GM12878 (cell line): ENCODE measurements at regions not wholly inside any gene's neighbourhood (a gene's known extent, or its start where the extent isn't known, plus 50 kb on each side); places are given as distances from the start of the nearest gene placed in this dataset.

Experiments used
- ATAC-seq: fragments of 200-7000 bp; cut with Tn5 transposase; 3 replicates; pipeline ENCODE4 v1.9.1; 2020; ENCODE audit warnings: mild to moderate bottlenecking, moderate library complexity
- BruUV-seq: library from RNA; stranded (reverse); fragments of 400-500 nt; replicated peaks from 2 replicates; lab custom pipeline; 2021; lab: Mats Ljungman, UMichigan
- CTCF ChIA-PET: fragments of 300-600 bp; sonication (Branson Sonifier 250); formaldehyde crosslinking; extraction: SDS; loops from one replicate; lab custom pipeline; 2021; ENCODE audit warnings: inconsistent platforms; lab: Yijun Ruan, JAX
- POLR2A ChIA-PET: fragments of 350-600 bp; formaldehyde crosslinking; extraction: SDS; loops from one replicate; lab custom pipeline; 2021; ENCODE audit warnings: inconsistent platforms; lab: Charles Lee
- RAD21 ChIA-PET: fragments of 300-600 bp; sonication (Branson Sonifier 250); formaldehyde crosslinking; loops from one replicate; lab custom pipeline; 2023; ENCODE audit warnings: antibody characterized with exemption; ENCODE audit not compliant: unreplicated experiment; lab: Charles Lee
- SMC1A ChIA-PET: fragments of 300-600 bp; sonication (Branson Sonifier 250); formaldehyde crosslinking; loops from one replicate; lab custom pipeline; 2023; ENCODE audit not compliant: unreplicated experiment, uncharacterized antibody; lab: Charles Lee
- DNase-seq: peaks from one replicate; pipeline ENCODE4 v3.0.0-alpha.2; 2011; ENCODE audit warnings: low read depth, low spot score
- FAIRE-seq: peaks from 3 replicates; lab custom pipeline; 2011; peaks lifted over from hg19 to GRCh38; lab: Jason Lieb, UNC
- H2AFZ ChIP-seq: 2 replicates; pipeline ENCODE4 v1.6.0; 2011; ENCODE audit warnings: low read depth, low read length, control low read depth; ENCODE audit not compliant: control insufficient read depth
- H3K27ac ChIP-seq: 2 replicates; pipeline ENCODE4 v1.5.1; 2011; ENCODE audit warnings: control low read depth; ENCODE audit not compliant: control insufficient read depth, insufficient read depth
- H3K27me3 ChIP-seq, 2 experiments: replicated peaks in 1 of 2; 2 replicates each; pipeline versions ENCODE4 v1.6.0 to v1.6.1; 2011; ENCODE audit warnings: low read length in 1 of 2; ENCODE audit not compliant: control insufficient read depth in 2 of 2, insufficient read depth in 2 of 2
- H3K36me3 ChIP-seq, 2 experiments: 2 replicates each; pipeline ENCODE4 v1.5.1; 2011; ENCODE audit warnings: low read length in 1 of 2; ENCODE audit not compliant: control insufficient read depth in 2 of 2, insufficient read depth in 2 of 2
- H3K4me1 ChIP-seq: 2 replicates; pipeline ENCODE4 v1.6.1; 2011; ENCODE audit warnings: mild to moderate bottlenecking, low read length, moderate library complexity, mixed read lengths; ENCODE audit not compliant: control insufficient read depth, insufficient read depth
- H3K4me2 ChIP-seq: 2 replicates; pipeline ENCODE4 v1.6.0; 2011; ENCODE audit warnings: control low read depth; ENCODE audit not compliant: control insufficient read depth, insufficient read depth
- H3K4me3 ChIP-seq: fragments of 200-600 bp; sonication (generic); 2 replicates; pipeline ENCODE4 v1.5.1; 2016
- H3K79me2 ChIP-seq: 2 replicates; pipeline ENCODE4 v1.6.0; 2011; ENCODE audit warnings: low read length; ENCODE audit not compliant: control insufficient read depth, insufficient read depth
- H3K9ac ChIP-seq: 2 replicates; pipeline ENCODE4 v1.8.0; 2011; ENCODE audit warnings: low read length, control low read depth, mixed read lengths; ENCODE audit not compliant: control insufficient read depth, insufficient read depth
- H3K9me3 ChIP-seq: replicated peaks from 3 replicates; pipeline ENCODE4 v1.5.1; 2011; ENCODE audit warnings: mild to moderate bottlenecking, low read length; ENCODE audit not compliant: control insufficient read depth, insufficient read depth
- H4K20me1 ChIP-seq: 2 replicates; pipeline ENCODE4 v1.6.0; 2011; ENCODE audit not compliant: control insufficient read depth, insufficient read depth
- CBFB ChIP-seq: IDR thresholded peaks from 2 replicates; pipeline ENCODE4 v1.6.1; 2016; ENCODE audit warnings: antibody characterized with exemption, low read depth
- E4F1 ChIP-seq: fragments of 450-650 bp; IDR thresholded peaks from 2 replicates; pipeline ENCODE4 v1.6.1; 2018; ENCODE audit warnings: borderline replicate concordance, mild to moderate bottlenecking; ENCODE audit not compliant: partially characterized antibody
- MAX ChIP-seq: IDR thresholded peaks from 2 replicates; pipeline ENCODE4 v1.6.1; 2012; ENCODE audit warnings: low read depth, low read length, improper control_type of control experiment
- MXI1 ChIP-seq: fragments of 150-350 bp; IDR thresholded peaks from 2 replicates; pipeline ENCODE4 v1.6.1; 2011; ENCODE audit warnings: low read depth, mild to moderate bottlenecking, inconsistent platforms, low read length, improper control_type of control experiment
- NR2F1 ChIP-seq: fragments of 450-650 bp; conservative IDR thresholded peaks from 2 replicates; pipeline ENCODE4 v1.6.1; 2017; ENCODE audit warnings: mild to moderate bottlenecking
- PML ChIP-seq: IDR thresholded peaks from 2 replicates; pipeline ENCODE4 v1.6.1; 2012; ENCODE audit warnings: low read length, inconsistent platforms
- PRDM15 ChIP-seq: fragments of 450-650 bp; formaldehyde crosslinking; IDR thresholded peaks from 2 replicates; pipeline ENCODE4 v1.4.0; 2020; ENCODE audit warnings: mild to moderate bottlenecking, moderate library complexity
- RCOR1 ChIP-seq: conservative IDR thresholded peaks from 2 replicates; pipeline ENCODE4 v1.6.1; 2012; ENCODE audit warnings: low read depth, low read length, improper control_type of control experiment
- RFX5 ChIP-seq: IDR thresholded peaks from 2 replicates; pipeline ENCODE4 v1.6.1; 2011; ENCODE audit warnings: low read depth, low read length, improper control_type of control experiment
- SIN3A ChIP-seq: IDR thresholded peaks from 2 replicates; pipeline ENCODE4 v1.6.1; 2012; ENCODE audit warnings: low read depth, low read length, improper control_type of control experiment
- SIX5 ChIP-seq: IDR thresholded peaks from 2 replicates; pipeline ENCODE4 v1.6.1; 2011; ENCODE audit warnings: mild to moderate bottlenecking, low read depth, low read length, moderate library complexity; ENCODE audit not compliant: severe bottlenecking
- SREBF2 ChIP-seq: IDR thresholded peaks from 2 replicates; pipeline ENCODE4 v1.6.1; 2012; ENCODE audit warnings: mild to moderate bottlenecking, low read length
- TBL1XR1 ChIP-seq: IDR thresholded peaks from 2 replicates; pipeline ENCODE4 v1.6.1; 2012; ENCODE audit warnings: low read depth, low read length, improper control_type of control experiment
- ZBTB40 ChIP-seq: fragments of 450-650 bp; IDR thresholded peaks from 2 replicates; pipeline ENCODE4 v1.6.1; 2016; ENCODE audit warnings: mild to moderate bottlenecking, moderate library complexity, borderline replicate concordance
- WGBS: methylation state at CpG from one replicate; pipeline ENCODE4 v1.1.6; 2016; ENCODE audit warnings: low lambda C conversion rate; ENCODE audit not compliant: insufficient replicate concordance, insufficient coverage; ENCODE audit errors: missing lambda C conversion rate; 5-methylcytosine and 5-hydroxymethylcytosine counted together
- in situ Hi-C: fragments of 300-500 bp; cut with MboI; formaldehyde crosslinking; loops from 9 replicates; pipeline ENCODE4 v1.14.3; 2018; ENCODE audit warnings: mixed read lengths
- intact Hi-C: fragments of 100-400 bp; cut with micrococcal nuclease; formaldehyde crosslinking; loops from one replicate; pipeline ENCODE4 v1.14.2; 2022; ENCODE audit not compliant: unreplicated experiment

- intact Hi-C loops: no loop called here
- ATAC-seq: no peak
- ChIA-PET SMC1A (no interaction called here), RAD21 (no interaction called here), POLR2A (no interaction called here), CTCF (interaction anchor here (0.7 kb wide), 1 partner anchor 273 kb away, joined by 4 read pairs; no protein-coding TSS in a partner anchor)
- Histone ChIP-seq H3K4me1 (no peaks in the 10 kb centered on the region), H3K79me2 (no peaks in the 10 kb centered on the region), H3K27ac (no peak overlapping the region), H3K4me2 (no peak overlapping the region), H3K4me3 (no peak overlapping the region), H3K36me3 (no peaks in the 10 kb centered on the region), H3K9me3 (no peaks in the 10 kb centered on the region; the same call in 1 of the 3 replicates), H3K9ac (no peak overlapping the region), H2AFZ (no peak overlapping the region), H4K20me1 (no peaks in the 10 kb centered on the region), H3K27me3 (no peaks in the 10 kb centered on the region)
- in situ Hi-C loops: no loop called here
- no peak for DNase-seq
- no peak for FAIRE-seq
- no TSS peak for BruUV-seq
- WGBS: 22% methylated on average over 7 of the region's 7 CpGs
- TF ChIP-seq CBFB: no peak
- no peak for TF ChIP-seq E4F1
- no peak for TF ChIP-seq MAX
- no peak for TF ChIP-seq TBL1XR1
- TF ChIP-seq PML: no peak
- no peak for TF ChIP-seq ZBTB40
- no peak for TF ChIP-seq RCOR1
- TF ChIP-seq MXI1: no peak
- no peak for TF ChIP-seq SIX5
- no peak for TF ChIP-seq SIN3A
- TF ChIP-seq PRDM15 (CRISPR knock-in tag): no peak
- TF ChIP-seq NR2F1: no peak
- no peak for TF ChIP-seq RFX5
- no peak for TF ChIP-seq SREBF2
These were observed 57.7 kb upstream of the CTNNB1 start for GRCh38 chr3:41141433-41142167.
